Naive thymus-derived CD4-positive, alpha-beta T cell (primary cell): ENCODE measurements at regions not wholly inside any gene's neighbourhood (a gene's known extent, or its start where the extent isn't known, plus 50 kb on each side); places are given as distances from the start of the nearest gene placed in this dataset.
A peak's percentile ranks its signal among the peaks of the same experiment; 100 is the strongest.

Experiments
- ATAC-seq: fragments of 150-1000 bp; cut with Tn5 transposase; 2 replicates; pipeline ENCODE4 v1.10.0; 2021; ENCODE audit warnings: mild to moderate bottlenecking, moderate library complexity
- CTCF ChIA-PET: fragments of 350-600 bp; sonication (Branson Sonifier 250); formaldehyde crosslinking; loops from one replicate; lab custom pipeline; 2021; ENCODE audit warnings: antibody characterized with exemption; lab: Charles Lee
- POLR2A ChIA-PET: fragments of 350-600 bp; sonication (Branson Sonifier 250); formaldehyde crosslinking; loops from one replicate; lab custom pipeline; 2021; ENCODE audit warnings: antibody characterized with exemption, inconsistent platforms; lab: Charles Lee
- DNase-seq, 9 donors: peaks; one replicate each; pipeline versions ENCODE4 v3.0.0 to v3.0.0-alpha.2; 2020 to 2022; ENCODE audit warnings: mixed read lengths in 1 of 9
- H3K27ac ChIP-seq: one replicate; pipeline ENCODE4 v1.7.0; 2013; ENCODE audit warnings: mild to moderate bottlenecking, low read depth, low read length, moderate library complexity
- H3K27me3 ChIP-seq, 2 donors: one replicate each; pipeline ENCODE4 v1.7.0; 2013; ENCODE audit warnings: low read length in 2 of 2, mild to moderate bottlenecking in 2 of 2, moderate library complexity in 2 of 2; ENCODE audit not compliant: control insufficient read depth in 2 of 2, insufficient read depth in 2 of 2
- H3K36me3 ChIP-seq, 3 experiments: 1 replicate in 2 of 3; 2 replicates in 1 of 3; pipeline ENCODE4 v1.7.0; 2013; ENCODE audit warnings: low read length in 3 of 3, mild to moderate bottlenecking in 3 of 3, moderate library complexity in 1 of 3; ENCODE audit not compliant: insufficient read depth in 3 of 3, control insufficient read depth in 2 of 3
- H3K4me1 ChIP-seq, 2 donors: one replicate each; pipeline ENCODE4 v1.7.0; 2013; ENCODE audit warnings: low read length in 2 of 2, mild to moderate bottlenecking in 2 of 2, moderate library complexity in 1 of 2; ENCODE audit not compliant: control insufficient read depth in 2 of 2, insufficient read depth in 2 of 2
- H3K4me3 ChIP-seq: 2 replicates; pipeline ENCODE4 v1.7.0; 2013; ENCODE audit warnings: mild to moderate bottlenecking, low read length
- H3K9me3 ChIP-seq, 3 experiments: 1 replicate in 2 of 3; 2 replicates in 1 of 3; pipeline ENCODE4 v1.7.0; 2013; ENCODE audit warnings: low read length in 3 of 3; ENCODE audit not compliant: control insufficient read depth in 2 of 3
- H3K27ac Mint-ChIP-seq, 9 donors: one replicate each; pipeline ENCODE4 v1.8.0; 2020 to 2022; ENCODE audit warnings: mixed read lengths in 9 of 9, mild to moderate bottlenecking in 8 of 9, moderate library complexity in 5 of 9, inconsistent platforms in 2 of 9
- H3K27me3 Mint-ChIP-seq, 5 donors: one replicate each; pipeline ENCODE4 v1.8.0; 2021 to 2022; ENCODE audit warnings: mixed read lengths in 5 of 5, mild to moderate bottlenecking in 1 of 5
- H3K36me3 Mint-ChIP-seq, 5 donors: one replicate each; pipeline ENCODE4 v1.8.0; 2020 to 2022; ENCODE audit warnings: mixed read lengths in 5 of 5, mild to moderate bottlenecking in 3 of 5, inconsistent platforms in 1 of 5
- H3K4me1 Mint-ChIP-seq, 7 donors: one replicate each; pipeline ENCODE4 v1.8.0; 2020 to 2022; ENCODE audit warnings: mixed read lengths in 7 of 7, mild to moderate bottlenecking in 3 of 7, inconsistent platforms in 1 of 7
- H3K4me3 Mint-ChIP-seq, 10 donors: one replicate each; pipeline ENCODE4 v1.8.0; 2020 to 2022; ENCODE audit warnings: mild to moderate bottlenecking in 10 of 10, mixed read lengths in 10 of 10, moderate library complexity in 6 of 10, inconsistent platforms in 2 of 10
- H3K9me3 Mint-ChIP-seq, 11 donors: one replicate each; pipeline ENCODE4 v1.8.0; 2020 to 2022; ENCODE audit warnings: mixed read lengths in 11 of 11, mild to moderate bottlenecking in 4 of 11, inconsistent platforms in 1 of 11, moderate library complexity in 1 of 11
- intact Hi-C, 2 donors: fragments of 100-400 bp; cut with micrococcal nuclease; formaldehyde crosslinking; loops; one replicate each; pipeline ENCODE4 v1.15.1; 2023

DNA sequence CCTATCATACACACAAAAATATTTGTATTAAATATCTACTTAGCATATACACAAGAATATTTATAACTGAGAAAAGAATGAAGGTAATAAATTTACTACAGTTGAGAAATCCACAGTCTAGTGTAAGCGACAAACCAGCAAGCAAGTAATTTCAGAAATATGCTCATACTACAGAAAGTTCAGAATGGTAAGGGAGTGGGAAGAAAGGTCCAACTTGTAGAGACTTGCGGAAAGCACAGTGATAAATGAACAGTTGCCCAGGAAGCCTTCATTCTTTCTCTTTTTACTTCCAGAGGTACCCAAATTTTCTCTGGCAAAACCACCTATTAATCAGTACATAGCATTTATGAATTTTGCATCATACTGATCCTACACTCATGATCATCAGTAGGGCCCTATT is 438.1 kb upstream of the PCDH10 start:
- intact Hi-C loops = no loop called here
- ATAC-seq (no peak), DNase-seq (no peak)
- no peak overlapping the region for H3K4me3 Mint-ChIP-seq
- no peaks in the 10 kb centered on the region for H3K36me3 Mint-ChIP-seq
- no peaks in the 10 kb centered on the region for H3K9me3 ChIP-seq
- no peaks in the 10 kb centered on the region for H3K36me3 ChIP-seq
- CTCF ChIA-PET = no interaction called here
- H3K4me1 ChIP-seq = no peaks in the 10 kb centered on the region
- H3K27me3 Mint-ChIP-seq = no peaks in the 10 kb centered on the region
- H3K4me3 ChIP-seq = no peak overlapping the region
- peaks cover 0 to 9% (median 0%) of the 10 kb centered on the region in 11 donors for H3K9me3 Mint-ChIP-seq
- H3K4me1 Mint-ChIP-seq = no peaks in the 10 kb centered on the region
- no peak overlapping the region for H3K27ac ChIP-seq
- no peaks in the 10 kb centered on the region for H3K27me3 ChIP-seq
- H3K27ac Mint-ChIP-seq = no peak overlapping the region
- POLR2A ChIA-PET = no interaction called here

DNA sequence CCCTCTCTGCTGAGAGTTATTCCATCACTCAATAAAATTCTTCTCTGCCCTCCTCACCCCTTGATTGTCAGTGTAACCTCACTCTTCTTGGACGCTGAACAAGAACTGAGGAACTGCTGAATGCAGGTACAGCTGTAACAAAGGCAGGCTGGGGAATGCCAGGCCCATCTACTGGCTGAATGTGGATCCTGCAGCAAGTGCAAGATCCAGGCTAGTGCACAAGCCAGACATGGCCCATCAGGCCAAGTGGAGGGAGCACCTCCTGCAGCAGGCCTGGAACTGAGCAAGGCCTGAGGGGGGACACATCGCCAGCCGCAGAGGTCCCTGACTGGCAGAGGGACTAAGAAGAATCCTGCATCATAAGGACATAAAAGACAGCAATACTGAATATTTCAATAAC is 411.8 kb upstream of the PCDH10 start:
- POLR2A ChIA-PET = no interaction called here
- H3K27ac Mint-ChIP-seq = no peak overlapping the region
- Histone ChIP-seq H3K36me3 (no peaks in the 10 kb centered on the region), H3K4me1 (no peaks in the 10 kb centered on the region), H3K27ac (no peak overlapping the region), H3K4me3 (no peak overlapping the region), H3K9me3 (peaks cover 0 to 3% (median 0%) of the 10 kb centered on the region in 3 experiments), H3K27me3 (no peaks in the 10 kb centered on the region)
- H3K4me3 Mint-ChIP-seq = no peak overlapping the region
- H3K4me1 Mint-ChIP-seq = no peaks in the 10 kb centered on the region
- no peaks in the 10 kb centered on the region for H3K27me3 Mint-ChIP-seq
- CTCF ChIA-PET = no interaction called here
- intact Hi-C loops = no loop called here
- H3K9me3 Mint-ChIP-seq = peaks cover 0 to 16% (median 2%) of the 10 kb centered on the region in 11 donors
- DNase-seq (no peak), ATAC-seq (no peak)
- no peaks in the 10 kb centered on the region for H3K36me3 Mint-ChIP-seq

DNA sequence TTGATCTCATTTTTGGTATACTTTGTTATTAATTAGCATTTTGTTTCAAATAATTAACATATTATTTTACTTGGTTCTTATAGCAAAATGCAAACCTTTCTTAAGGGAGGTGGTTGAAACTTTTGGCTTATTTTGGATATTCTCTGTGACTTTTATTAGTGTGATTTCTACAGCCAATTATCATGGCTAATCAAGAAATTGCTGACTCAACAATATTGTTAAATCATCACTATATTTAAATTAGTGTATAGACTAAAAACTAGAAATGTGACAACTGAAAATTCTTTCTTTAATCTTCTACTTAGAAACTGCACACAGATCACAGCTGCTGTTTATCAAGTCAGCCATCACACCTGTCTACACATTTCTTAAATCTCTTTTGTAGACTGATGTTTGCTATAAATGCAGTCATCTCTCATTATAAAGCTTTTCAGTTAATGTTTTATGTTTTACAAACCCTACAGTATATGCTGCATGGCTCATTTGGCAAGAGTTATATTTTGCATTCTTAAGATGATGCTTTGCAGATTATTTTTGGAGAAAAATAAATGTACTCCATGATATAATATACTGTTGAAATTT is 389.8 kb upstream of the PCDH10 start:
- H3K9me3 Mint-ChIP-seq = peaks cover 0 to 4% (median 0%) of the 10 kb centered on the region in 11 donors
- Histone ChIP-seq H3K4me1 (no peaks in the 10 kb centered on the region), H3K9me3 (no peaks in the 10 kb centered on the region), H3K27me3 (no peaks in the 10 kb centered on the region), H3K27ac (no peak overlapping the region), H3K36me3 (no peaks in the 10 kb centered on the region), H3K4me3 (no peak overlapping the region)
- H3K27ac Mint-ChIP-seq = no peak overlapping the region
- no peaks in the 10 kb centered on the region for H3K36me3 Mint-ChIP-seq
- ChIA-PET POLR2A (no interaction called here), CTCF (interaction anchor here (0.7 kb wide), 1 partner anchor 16 kb away, joined by 4 read pairs; no protein-coding TSS in a partner anchor)
- no peak overlapping the region for H3K4me3 Mint-ChIP-seq
- intact Hi-C loops = no loop called here
- ATAC-seq = no peak
- DNase-seq = no peak
- H3K27me3 Mint-ChIP-seq = no peaks in the 10 kb centered on the region
- H3K4me1 Mint-ChIP-seq = no peaks in the 10 kb centered on the region

DNA sequence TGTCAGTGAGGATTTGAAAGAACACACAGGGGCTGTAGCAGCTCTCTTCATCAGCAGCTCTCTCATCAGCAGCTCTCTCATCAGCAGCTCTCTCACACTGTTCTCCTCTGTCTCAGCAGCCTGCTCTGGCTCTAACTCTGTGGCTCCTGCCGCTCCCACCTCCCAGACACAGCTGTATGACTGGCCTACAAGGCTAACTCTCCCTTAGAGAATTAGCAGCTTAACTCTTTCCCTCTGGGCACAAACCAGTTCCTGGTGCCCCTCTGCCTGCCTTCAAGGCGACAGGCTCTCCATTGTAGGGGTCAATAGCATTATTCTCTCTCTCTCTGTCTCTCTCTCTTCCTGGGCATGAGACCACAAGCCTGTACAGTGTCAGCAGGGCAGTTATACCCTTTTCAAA is 385.6 kb upstream of the PCDH10 start:
- no peak for DNase-seq
- no peak overlapping the region for H3K27ac ChIP-seq
- no peaks in the 10 kb centered on the region for H3K36me3 ChIP-seq
- H3K4me3 ChIP-seq = no peak overlapping the region
- Mint-ChIP-seq H3K36me3 (no peaks in the 10 kb centered on the region), H3K27me3 (no peaks in the 10 kb centered on the region), H3K4me1 (no peaks in the 10 kb centered on the region), H3K4me3 (no peak overlapping the region), H3K27ac (peak overlapping the region in 1 of 9 donors; percentile 11), H3K9me3 (peaks cover 0 to 9% (median 0%) of the 10 kb centered on the region in 11 donors)
- no peaks in the 10 kb centered on the region for H3K4me1 ChIP-seq
- intact Hi-C loops = no loop called here
- ChIA-PET CTCF (no interaction called here), POLR2A (no interaction called here)
- H3K27me3 ChIP-seq = no peaks in the 10 kb centered on the region
- ATAC-seq = no peak
- no peaks in the 10 kb centered on the region for H3K9me3 ChIP-seq

DNA sequence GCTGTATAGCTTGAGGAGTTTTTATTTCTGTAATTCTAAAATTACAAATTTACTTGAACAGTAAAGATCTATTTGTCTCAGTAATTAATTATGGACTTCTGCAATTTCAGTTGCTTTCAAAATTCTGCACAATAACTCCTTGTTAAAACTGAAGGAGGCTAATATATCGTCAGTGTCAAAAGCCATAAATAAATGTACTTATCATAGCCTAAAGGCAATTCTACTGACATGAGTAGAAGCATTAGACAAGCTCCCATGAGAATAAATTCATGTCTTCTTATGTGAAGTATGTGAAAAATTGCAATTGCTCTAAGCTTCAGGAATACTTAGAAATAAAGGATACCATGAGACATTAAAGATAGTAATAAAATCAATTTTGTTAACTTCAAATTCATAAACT is 381.2 kb upstream of the PCDH10 start:
- Histone ChIP-seq H3K27me3 (no peaks in the 10 kb centered on the region), H3K27ac (no peak overlapping the region), H3K4me3 (no peak overlapping the region), H3K4me1 (no peaks in the 10 kb centered on the region), H3K36me3 (no peaks in the 10 kb centered on the region), H3K9me3 (no peaks in the 10 kb centered on the region)
- no peak for ATAC-seq
- intact Hi-C loops = no loop called here
- H3K27me3 Mint-ChIP-seq = no peaks in the 10 kb centered on the region
- no peak overlapping the region for H3K4me3 Mint-ChIP-seq
- H3K36me3 Mint-ChIP-seq = no peaks in the 10 kb centered on the region
- DNase-seq = no peak
- POLR2A ChIA-PET = no interaction called here
- CTCF ChIA-PET = no interaction called here
- H3K27ac Mint-ChIP-seq = no peak overlapping the region
- peaks cover 0 to 14% (median 8%) of the 10 kb centered on the region in 11 donors for H3K9me3 Mint-ChIP-seq
- H3K4me1 Mint-ChIP-seq = no peaks in the 10 kb centered on the region

DNA sequence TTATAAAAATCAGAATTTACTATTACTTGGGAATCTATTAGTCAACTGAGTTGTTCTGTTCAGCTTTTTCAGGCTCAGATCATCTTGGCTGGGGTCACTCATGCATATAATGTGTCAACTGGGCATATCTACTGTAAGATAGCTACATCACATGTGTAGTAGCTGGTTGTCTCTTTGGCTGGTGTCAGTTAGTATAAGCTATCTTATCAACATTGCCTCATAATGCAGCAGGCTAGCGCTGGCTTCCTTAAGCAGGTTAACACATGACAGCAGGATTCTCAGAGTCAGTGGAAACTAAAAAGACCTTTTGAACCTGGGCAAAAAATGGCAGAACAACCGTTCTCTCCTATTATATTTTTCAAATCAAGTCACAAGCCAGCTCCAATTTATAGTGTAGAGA is 378.3 kb upstream of the PCDH10 start:
- POLR2A ChIA-PET = no interaction called here
- no peaks in the 10 kb centered on the region for H3K4me1 Mint-ChIP-seq
- H3K36me3 Mint-ChIP-seq = no peaks in the 10 kb centered on the region

DNA sequence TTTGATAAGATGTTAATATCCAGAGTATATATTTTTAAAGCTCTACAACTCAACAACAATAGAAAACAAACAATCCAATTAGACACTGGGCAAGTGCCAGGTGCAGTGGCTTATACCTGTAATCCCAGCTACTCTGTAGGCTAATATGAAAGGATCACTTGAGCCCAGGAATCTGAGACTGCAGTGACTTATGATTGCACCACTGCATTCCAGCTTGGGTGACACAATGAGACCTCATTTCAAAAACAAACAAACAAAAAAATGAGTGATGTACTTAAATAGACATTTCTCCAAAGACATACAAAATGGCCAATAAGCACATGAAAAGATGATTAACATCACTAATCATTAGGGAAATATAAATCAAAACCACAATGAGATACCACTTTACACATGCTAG is 356.8 kb upstream of the PCDH10 start:
- Histone ChIP-seq H3K4me1 (no peaks in the 10 kb centered on the region), H3K27ac (no peak overlapping the region), H3K4me3 (no peak overlapping the region), H3K36me3 (no peaks in the 10 kb centered on the region), H3K9me3 (no peaks in the 10 kb centered on the region), H3K27me3 (no peaks in the 10 kb centered on the region)
- ChIA-PET POLR2A (no interaction called here), CTCF (no interaction called here)
- H3K36me3 Mint-ChIP-seq = no peaks in the 10 kb centered on the region
- DNase-seq (no peak), ATAC-seq (no peak)
- no peak overlapping the region for H3K4me3 Mint-ChIP-seq
- H3K9me3 Mint-ChIP-seq = peaks cover 0 to 9% (median 0%) of the 10 kb centered on the region in 11 donors
- intact Hi-C loops = no loop called here
- no peak overlapping the region for H3K27ac Mint-ChIP-seq
- H3K4me1 Mint-ChIP-seq = no peaks in the 10 kb centered on the region
- H3K27me3 Mint-ChIP-seq = no peaks in the 10 kb centered on the region

More for the DNA sequence above, 378.3 kb upstream of the PCDH10 start:
- H3K27me3 Mint-ChIP-seq = no peaks in the 10 kb centered on the region
- no peak overlapping the region for H3K4me3 ChIP-seq
- intact Hi-C loops = no loop called here
- ATAC-seq (no peak), DNase-seq (no peak)
- H3K4me1 ChIP-seq = no peaks in the 10 kb centered on the region
- no peak overlapping the region for H3K27ac ChIP-seq
- no peak overlapping the region for H3K27ac Mint-ChIP-seq
- no peaks in the 10 kb centered on the region for H3K36me3 ChIP-seq
- H3K27me3 ChIP-seq = no peaks in the 10 kb centered on the region
- H3K4me3 Mint-ChIP-seq = no peak overlapping the region
- H3K9me3 Mint-ChIP-seq = peaks cover 0 to 24% (median 4%) of the 10 kb centered on the region in 11 donors
- no peaks in the 10 kb centered on the region for H3K9me3 ChIP-seq
- CTCF ChIA-PET = no interaction called here
